ENCODE measurements at regions not wholly inside any gene's neighbourhood (a gene's known extent, or its start where the extent isn't known, plus 50 kb on each side); places are given as distances from the start of the nearest gene placed in this dataset.

GRCh38 chr9:26535151-26535550 is 357.5 kb downstream of the CAAP1 start:
- no peak for TF ChIP-seq CTCF (IDR thresholded peaks at IDR 0.05)
- TF ChIP-seq POLR2AphosphoS5 (IDR thresholded peaks at IDR 0.05; ENCODE audit: low read depth, low read length): no peak
- TF ChIP-seq, protein P1, sequence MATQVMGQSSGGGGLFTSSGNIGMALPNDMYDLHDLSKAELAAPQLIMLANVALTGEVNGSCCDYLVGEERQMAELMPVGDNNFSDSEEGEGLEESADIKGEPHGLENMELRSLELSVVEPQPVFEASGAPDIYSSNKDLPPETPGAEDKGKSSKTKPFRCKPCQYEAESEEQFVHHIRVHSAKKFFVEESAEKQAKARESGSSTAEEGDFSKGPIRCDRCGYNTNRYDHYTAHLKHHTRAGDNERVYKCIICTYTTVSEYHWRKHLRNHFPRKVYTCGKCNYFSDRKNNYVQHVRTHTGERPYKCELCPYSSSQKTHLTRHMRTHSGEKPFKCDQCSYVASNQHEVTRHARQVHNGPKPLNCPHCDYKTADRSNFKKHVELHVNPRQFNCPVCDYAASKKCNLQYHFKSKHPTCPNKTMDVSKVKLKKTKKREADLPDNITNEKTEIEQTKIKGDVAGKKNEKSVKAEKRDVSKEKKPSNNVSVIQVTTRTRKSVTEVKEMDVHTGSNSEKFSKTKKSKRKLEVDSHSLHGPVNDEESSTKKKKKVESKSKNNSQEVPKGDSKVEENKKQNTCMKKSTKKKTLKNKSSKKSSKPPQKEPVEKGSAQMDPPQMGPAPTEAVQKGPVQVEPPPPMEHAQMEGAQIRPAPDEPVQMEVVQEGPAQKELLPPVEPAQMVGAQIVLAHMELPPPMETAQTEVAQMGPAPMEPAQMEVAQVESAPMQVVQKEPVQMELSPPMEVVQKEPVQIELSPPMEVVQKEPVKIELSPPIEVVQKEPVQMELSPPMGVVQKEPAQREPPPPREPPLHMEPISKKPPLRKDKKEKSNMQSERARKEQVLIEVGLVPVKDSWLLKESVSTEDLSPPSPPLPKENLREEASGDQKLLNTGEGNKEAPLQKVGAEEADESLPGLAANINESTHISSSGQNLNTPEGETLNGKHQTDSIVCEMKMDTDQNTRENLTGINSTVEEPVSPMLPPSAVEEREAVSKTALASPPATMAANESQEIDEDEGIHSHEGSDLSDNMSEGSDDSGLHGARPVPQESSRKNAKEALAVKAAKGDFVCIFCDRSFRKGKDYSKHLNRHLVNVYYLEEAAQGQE (IDR thresholded peaks at IDR 0.05; ENCODE audit: insufficient read depth in 1 of 2, low read depth in 2 of 2, low read length in 1 of 2): no peak
- TF ChIP-seq TCF7L2 (IDR thresholded peaks at IDR 0.05; ENCODE audit: low read depth, low read length): no peak
